T-helper 2 cell (primary cell): ENCODE measurements at regions not wholly inside any gene's neighbourhood (a gene's known extent, or its start where the extent isn't known, plus 50 kb on each side); places are given as distances from the start of the nearest gene placed in this dataset.
A peak's percentile ranks its signal among the peaks of the same experiment; 100 is the strongest.
"Not testable (repeated sequence)": the region's sequence is repeated elsewhere in the genome, so short reads cannot be mapped to it uniquely, and the experiment has no call there.

Experiments
- DNase-seq, 5 experiments: peaks; one replicate each; pipeline versions ENCODE4 v3.0.0 to v3.0.0-alpha.2; 2012 to 2022

DNA sequence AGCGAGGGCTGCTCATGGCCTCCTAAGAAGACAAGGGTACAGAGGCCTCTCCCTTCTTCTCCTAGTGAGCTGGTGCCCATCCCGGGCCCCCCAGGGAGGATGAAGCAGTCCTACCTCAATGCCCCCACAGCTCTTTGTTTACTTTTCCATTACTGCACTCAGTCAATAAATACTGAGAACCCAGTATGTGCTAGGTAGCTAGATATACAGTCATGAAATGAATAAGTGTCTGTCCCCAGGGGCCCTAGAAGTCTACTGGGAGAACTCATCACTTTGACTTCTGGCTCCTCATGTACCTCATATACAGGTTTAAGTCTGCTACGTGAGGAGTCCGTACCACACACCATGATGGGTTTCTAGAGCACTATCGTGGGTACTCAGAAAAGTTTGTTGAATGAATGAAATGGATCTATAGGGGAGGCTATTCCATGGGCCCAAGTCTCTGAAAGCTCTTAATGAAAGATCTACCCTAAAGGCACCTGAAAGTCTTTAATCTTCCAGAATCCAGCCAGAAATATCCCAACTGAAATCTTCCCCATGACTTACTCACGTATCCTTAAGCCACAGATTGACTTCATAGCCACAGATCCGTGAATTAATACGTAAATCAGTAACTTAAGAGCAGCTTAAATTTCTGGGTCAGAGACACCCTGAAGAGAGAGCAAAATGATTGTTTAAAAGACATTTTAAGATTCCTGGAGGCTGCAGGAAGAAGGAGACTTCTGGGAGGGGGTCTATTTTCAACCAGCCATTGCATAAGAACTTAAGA lies 51.6 kb upstream of the POMP start:
- no peak for DNase-seq

DNA sequence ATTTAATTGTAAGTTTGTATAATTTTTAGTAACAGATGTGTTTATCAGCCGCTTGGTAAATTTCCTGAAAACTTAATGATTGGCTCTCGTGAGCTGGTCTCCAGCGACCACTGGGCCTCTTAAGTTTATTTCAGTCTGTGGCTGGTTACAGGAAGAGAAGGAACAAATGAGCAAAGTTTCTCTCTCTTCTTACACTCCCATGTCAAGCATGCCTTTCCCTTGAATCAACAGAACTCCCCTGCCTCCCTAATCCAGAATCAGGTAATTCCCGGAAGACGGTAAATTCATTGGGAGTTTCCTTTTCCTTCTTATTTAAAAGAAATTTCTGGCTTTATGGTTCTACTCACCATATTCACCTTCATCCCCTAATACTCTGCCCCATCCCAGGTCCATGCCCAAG lies 52.5 kb upstream of the POMP start:
- DNase-seq: no peak

DNA sequence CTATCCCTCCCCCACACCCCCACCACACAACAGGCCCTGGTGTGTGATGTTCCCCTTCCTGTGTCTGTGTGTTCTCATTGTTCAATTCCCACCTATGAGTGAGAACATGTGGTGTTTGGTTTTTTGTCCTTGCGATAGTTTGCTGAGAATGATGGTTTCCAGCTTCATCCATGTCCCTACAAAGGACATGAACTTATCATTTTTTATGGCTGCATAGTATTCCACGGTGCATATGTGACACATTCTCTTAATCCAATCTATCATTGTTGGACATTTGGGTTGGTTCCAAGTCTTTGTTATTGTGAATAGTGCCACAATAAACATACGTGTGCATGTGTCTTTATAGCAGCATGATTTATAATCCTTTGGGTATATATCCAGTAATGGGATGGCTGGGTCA lies 53.8 kb upstream of the POMP start:
- DNase-seq: not testable (repeated sequence)

DNA sequence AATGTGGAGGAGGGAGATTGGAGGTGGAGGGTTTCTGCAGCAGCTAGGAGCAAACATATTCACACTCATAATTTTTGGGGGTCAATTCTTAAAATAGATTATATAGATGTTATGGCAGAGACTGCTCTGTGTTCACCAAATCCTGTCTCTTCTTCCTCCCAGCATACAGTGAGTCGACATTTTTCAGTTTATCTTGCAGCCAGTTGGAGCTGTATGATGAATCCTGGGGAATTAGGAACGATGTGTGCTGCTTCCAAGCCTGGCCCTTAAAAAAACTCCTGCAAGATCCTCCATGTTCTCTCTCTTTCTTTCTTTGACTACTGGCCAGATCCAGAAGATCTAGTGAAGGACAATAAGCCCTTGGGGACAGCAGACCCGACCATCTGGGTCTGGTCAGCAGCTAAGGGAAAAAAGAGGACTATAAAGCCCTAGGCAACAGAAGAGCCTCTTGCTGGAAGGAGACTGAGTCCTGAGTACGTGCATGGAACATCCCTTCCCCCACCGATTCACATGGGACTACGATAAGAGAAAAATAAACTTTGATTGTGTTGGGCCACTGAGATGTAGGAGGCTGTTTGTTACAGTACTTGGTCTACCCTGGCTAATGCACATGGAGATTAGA lies 55.8 kb upstream of the POMP start:
- no peak for DNase-seq

DNA sequence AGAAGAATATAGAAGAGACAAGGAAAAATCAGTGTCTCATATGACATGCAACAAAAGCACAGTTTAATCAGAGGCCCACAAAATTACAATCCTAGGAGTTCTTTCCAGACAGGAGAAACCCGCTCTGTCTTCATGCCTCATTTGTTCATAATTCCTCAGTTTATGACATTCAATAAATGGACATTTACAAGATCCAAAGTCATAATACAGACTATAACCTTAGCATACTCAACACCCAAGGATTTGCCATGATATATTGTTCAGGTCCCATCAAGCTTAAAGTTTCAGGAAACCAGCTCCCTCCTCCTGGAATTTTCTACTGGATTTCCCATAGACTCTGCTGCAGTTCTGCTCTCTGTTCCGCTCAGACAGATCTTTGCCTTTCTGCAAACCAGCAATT lies 56.4 kb upstream of the POMP start:
- DNase-seq: no peak

DNA sequence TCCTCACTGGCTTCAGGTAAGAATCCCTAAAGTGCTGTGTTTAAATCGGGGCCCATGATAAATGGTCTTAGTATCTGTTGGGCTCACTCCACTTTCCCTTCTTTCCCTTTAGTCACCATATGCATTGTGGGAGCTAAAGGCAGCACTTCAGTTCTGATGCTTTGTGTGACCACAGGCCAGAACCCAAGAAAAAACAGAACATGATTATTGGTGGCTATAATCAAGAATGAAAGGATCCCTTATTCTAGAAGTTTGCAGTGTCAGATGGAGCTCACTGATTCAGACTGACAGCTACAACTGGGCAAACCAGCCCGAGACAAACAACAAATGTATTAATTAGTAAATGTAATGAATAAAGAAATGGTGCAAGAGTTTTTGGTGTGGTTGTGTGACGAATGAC lies 57.3 kb upstream of the POMP start:
- DNase-seq: no peak

DNA sequence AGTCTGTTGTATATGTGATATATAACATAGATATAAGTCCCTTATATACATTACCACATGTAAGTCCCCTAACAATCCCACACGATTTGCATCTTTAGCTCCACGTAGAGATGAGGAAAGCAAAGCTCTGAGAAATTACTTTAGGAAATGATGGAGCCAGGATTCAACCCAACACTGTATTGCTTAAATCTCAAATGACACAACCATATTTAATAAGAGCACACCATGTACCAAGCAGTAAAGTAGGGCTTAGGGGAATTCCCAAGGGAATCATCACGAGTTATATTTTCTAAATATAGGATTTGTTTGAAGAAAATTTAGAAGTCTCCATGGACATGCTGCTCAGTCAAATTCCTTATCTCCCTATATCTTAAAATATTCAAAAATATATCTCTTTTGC lies 61.3 kb upstream of the POMP start:
- DNase-seq: no peak

DNA sequence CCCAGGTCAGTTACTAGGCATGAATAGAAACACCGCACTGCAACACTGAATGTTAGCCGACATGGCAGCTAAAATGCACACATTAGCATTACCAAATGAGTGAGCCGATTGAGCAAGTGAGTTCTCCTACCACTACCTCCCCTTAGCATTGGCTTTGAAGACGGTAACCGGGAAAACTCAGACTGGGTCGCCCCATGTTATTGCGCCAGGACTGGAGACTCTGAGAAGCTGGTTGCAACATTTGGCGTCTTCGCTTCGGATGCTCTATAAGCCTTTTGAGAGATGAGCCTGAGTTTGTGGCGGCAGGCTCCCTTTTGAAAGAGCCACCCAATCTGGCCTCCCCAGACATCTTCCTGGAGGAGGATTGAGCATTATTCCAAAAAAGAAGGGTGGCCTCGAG lies 68.5 kb upstream of the POMP start:
- DNase-seq: no peak

DNA sequence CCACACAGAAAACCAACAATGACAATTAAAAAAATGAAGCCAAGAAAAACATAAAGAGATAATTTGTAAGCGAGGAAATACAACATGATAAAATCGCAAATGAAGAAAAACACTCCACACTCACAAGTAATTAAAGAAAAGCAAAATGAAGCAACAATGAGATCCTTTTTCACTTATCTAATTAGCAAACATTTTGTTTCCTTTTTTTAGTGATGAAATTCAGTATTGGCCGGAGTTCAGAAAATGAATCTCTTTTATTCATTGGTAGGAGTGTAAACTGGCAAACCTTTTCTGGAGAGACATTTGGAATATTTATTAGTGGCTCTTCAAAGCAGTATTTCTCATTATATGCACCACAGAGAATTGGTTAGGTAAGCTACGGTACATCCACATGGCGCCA lies 70.6 kb upstream of the POMP start:
- no peak for DNase-seq

DNA sequence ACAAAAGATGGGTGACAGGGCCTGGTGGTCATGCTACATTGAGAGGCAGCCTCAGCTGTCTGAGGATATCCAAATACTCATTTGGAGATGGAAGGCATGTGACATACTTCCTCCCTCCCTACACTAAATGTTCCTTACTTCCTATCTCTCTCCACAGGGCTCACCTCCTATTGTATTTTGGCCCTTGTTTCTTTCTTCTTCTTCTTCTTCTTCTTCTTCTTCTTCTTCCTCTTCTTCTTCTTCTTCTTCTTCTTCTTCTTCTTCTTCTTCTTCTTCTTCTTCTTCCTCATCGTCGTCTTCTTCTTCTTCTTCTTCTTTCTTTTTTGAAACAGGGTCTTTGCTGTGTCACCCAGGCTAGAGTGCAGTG lies 71.8 kb upstream of the POMP start:
- no peak for DNase-seq

DNA sequence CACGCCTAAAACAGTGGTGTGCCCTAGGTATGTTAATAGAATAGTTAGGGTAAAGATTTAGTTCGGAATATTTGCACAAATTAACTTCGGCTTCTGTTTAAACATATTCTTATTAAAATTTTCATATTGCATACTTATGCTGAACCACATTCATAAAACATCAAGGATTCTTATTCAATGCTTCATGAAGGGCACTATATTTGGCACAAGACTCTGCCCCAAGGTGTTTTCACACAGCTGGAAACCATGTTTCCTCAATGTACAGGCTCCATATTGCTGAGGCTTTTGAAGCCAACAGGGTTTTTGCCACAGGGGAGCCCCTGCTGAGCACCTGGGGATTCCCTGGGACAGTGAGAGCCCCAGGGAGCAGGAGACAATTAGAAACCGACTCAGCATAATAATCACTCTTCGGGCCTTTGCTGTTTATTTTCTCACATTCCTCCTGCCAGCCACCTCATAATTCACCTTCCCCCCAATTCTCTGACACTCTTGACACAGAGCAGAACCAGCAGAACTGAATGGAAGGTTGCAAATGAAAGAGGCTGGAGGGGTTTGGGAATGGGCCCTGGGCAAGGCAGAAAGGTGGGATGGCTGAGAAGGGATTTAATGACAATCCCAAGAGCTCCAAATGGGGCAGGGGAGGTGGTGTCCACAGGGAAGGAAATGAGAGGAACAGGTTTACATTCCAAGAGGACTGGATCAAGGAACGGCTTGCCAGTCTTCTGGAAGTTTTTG lies 72.3 kb upstream of the POMP start:
- DNase-seq: no peak

DNA sequence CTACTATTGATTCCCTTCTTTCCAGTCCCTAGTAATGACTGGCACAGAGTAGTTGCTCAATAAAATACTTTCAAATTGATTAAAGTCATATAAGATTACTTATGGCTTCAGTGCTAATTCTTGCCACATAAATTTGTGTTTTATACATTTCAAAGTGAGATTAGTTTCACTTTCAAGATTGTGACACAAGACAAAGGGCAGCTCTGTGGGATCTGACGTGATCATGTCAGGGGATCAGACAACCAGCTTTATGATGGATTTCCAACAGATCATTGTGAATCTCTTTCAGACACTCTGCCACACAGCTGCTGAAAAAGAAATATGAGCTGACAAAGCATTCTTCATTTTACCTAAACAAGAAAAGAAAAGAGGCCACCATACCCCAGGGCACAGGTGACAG lies 73.4 kb upstream of the POMP start:
- peak in 1 of 5 experiments; percentile 53 for DNase-seq

DNA sequence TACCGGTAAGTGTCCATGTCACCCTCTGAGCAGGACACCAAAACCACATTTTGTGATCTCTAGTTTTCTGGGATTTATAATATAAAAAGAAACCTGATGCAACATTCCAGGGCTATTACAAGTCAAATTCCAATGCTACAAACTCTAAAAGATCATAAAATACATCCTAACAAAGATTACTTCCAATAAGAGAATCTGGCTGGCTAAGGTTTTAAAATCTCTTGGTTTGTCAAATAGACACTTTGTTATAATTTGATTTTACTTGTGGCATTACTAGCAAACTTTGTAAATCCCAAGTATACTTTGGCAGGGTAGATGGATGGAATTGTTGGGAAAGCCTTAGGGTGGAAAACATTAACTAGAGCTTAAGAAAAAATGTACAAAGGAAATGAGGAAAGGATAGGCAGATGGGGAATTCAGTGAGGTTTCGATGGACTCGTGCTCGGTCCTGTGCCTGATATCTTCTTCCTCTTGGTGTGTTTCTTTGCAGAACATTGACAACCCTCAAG lies 74.0 kb upstream of the POMP start:
- DNase-seq: no peak

DNA sequence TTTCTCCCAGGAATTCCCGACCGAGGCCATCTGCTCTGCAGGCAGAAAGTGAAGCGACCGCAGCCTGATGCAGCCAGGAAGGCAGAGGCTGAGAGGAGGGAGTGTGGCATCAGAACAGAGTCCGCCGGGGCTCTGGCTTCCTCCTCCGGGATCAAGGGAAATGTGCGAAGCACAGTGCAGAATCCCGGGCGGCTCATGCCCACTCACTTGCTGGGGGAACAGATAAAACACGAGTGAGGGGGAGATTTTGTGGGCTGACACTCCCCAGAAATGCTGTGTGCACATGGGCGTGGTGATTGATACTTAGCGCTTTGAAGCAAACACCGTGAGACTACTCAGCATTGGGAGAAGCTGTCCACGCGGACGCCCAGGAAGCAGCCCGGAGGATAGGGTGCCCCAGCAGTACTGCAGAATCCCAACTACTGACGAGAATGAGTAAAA lies 75.3 kb upstream of the POMP start:
- DNase-seq: no peak

DNA sequence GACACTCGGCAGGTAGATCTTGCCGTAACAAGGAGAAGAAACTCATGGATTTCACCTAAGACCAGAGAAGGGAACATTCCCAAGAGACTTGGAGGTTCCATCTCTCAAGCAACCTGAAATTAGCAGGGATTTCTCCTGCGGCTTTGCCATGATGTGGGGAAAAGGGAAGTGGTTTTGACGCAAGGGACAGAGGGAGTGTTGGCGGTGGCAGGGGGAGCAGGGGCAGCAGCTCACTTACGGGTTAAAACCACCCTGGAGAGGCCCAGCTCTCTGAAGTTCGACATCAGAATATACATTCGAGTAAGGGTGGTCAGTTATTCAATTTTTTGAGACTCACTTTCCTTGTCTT lies 76.1 kb upstream of the POMP start:
- no peak for DNase-seq

DNA sequence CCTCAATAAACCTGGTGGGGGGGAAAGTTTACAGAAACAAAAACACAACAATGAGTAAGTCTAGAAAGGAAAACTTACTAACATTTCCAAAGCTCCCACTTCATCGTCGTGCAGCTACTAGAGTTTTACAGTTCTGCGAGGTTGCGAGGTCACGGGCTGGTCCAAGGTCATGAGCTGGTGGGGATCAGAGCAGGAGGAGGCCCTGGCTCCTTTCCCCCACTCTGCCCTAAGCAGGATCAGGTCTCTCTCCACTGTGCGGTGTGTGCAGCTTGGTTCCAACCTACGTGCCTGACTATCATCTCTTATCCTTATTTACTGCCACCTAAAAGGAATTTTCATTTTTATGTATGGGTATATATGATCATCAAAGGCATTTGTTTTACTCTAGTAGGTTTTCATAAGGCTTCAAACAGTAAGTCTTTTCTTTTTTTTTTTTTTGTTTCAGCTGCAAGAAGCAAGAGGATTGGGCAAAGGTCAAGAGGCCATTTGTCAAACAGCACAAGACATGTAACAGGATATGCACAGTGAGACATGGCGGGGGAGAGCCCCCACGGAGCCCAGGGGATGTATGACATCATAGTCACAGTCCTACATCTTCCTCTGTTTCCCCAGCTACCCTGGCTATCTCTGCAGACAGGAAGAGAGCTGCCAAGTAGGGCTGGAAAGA lies 76.6 kb upstream of the POMP start:
- DNase-seq: no peak

DNA sequence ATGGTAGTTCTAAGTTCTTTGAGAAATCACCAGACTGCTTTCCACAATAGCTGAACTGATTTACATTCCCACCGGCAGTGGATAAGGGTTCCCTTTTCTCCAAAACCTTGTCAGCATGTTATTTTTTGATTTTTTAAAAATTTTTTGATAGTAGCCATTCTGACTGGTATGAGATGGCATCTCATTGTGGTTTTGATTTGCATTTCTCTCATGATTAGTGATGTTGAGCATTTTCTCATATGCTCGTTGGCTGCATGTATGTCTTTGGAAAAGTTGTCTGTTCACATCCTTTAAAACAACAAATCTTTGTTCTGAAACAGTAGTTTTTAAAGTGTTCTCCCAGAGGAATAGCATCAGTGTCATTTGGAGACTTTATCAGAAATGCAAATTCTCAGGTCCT lies 77.5 kb upstream of the POMP start:
- no peak for DNase-seq

DNA sequence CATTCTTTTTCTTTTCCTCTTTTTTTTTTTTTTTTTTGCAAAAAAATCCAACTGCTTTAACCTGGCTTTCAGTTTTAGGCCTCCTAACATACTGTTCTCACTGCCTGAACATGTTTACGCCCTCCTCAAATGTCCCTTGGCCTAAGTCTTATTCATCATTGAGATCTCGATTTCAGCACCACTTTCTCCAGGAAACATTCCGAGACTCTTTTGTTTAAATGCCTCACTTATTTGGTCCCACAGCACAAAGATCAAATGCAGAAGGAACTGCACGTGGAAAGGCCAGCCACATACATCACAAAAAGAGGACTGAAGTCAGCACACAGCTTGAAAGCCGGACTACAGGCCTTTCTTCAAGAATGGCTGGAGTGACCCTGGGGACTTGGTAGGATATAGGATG lies 79.2 kb upstream of the POMP start:
- DNase-seq: no peak

DNA sequence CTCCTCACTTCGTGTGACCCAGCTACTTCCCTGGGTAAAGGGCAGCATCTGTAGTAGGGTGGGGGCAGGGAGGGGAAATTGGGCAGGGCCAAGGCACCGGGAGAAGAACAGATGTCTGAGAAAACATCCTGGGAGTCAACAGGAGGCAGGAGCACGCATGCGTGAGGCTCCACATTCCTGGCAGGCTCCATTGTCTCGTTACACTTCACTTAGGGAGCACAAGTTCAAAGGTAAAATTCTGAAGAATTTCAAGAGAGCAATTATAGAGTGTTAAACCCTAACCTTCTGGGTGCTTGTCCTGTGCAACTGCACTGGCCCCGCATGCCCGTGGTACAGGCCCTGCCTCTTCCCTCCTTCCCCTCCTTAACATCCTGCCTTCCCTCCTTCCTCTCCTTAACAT lies 79.6 kb upstream of the POMP start:
- no peak for DNase-seq

DNA sequence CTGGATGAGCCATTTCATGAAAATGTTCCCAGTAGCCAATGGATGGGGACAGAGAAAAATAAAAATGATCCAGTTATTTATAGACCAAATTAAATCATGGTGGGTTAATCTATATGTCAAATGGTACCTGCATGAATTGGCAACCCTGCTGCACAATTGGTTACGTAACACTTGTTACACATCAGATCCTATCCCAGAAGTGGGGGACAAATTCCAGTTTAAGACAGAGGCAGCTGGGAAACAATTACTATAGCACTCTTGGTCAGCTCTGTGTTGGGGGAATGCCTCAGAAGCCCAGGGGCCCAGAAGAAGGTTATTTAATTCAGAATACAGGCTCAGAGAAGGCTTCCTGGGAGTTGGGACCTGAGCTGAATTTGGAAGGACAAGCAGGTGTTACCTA lies 81.1 kb upstream of the FLT1 start:
- DNase-seq: no peak

DNA sequence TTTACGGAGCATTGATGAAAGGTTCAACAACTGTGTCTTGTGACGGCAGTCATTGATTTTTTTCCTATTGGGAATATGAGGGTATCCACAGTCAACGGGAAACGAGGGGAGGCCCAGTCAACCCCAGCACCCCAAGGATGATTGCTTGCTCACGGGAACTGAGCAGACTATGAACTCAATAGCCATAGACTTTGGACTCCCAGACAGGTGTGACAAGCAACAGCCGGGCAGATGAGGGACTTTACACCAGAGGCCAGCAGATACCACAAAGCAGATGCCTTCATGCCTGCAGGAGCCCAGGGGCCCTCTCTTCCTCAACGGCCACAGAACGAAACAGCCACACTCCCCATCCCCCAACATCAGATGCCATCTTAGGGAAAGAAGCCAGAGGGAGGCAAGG lies 80.3 kb upstream of the FLT1 start:
- no peak for DNase-seq

DNA sequence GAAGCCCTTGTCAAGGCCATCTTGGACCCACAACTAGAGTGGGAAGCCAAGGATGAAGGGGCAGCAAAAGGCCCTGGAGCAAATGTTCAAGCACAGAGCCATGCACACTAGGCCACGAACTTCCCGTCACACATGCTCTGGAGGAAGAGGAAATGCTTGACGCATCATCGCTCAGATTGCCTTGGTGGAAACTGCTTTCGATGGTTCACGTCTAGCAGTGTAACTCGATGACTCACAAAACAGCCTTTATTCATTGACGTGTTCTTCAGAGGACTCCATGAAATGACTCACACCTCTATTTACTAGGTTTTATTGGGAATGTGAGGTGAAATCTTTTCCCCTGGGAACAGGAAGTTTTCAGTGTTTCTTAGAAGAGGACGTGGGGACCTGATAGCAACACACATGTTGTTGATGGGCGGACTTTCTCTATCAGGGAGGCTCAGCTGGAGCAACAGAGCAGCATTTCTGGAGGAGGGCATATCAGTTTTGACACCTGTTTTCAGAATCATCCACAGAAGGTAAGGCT lies 79.8 kb upstream of the FLT1 start:
- peak in 1 of 5 experiments; percentile 51 for DNase-seq
